ENCODE measurements at regions not wholly inside any gene's neighbourhood (a gene's known extent, or its start where the extent isn't known, plus 50 kb on each side); places are given as distances from the start of the nearest gene placed in this dataset.

GRCh38 chr2:221657806-221658205 lies 85.7 kb upstream of the EPHA4 start:
- Histone ChIP-seq H3K27ac (no peak overlapping the region), H3K9me3 (no peaks in the 10 kb centered on the region), H3K36me3 (no peaks in the 10 kb centered on the region), H3K27me3 (no peaks in the 10 kb centered on the region), H3K4me3 (no peak overlapping the region), H3K4me1 (no peaks in the 10 kb centered on the region)
- DNase-seq = no peak
- TF ChIP-seq CTCF (IDR thresholded peaks at IDR 0.05) (no peak), POLR2A (IDR thresholded peaks at IDR 0.05) (no peak)
- intact Hi-C loops (cut with DNase I; ENCODE audit: low total_unique reads) = no loop called here

- H3K27me3 ChIP-seq = no peaks in the 10 kb centered on the region
- H3K36me3 ChIP-seq = no peaks in the 10 kb centered on the region
- no peak for DNase-seq
- no peaks in the 10 kb centered on the region for H3K4me1 ChIP-seq
- H3K27ac ChIP-seq = no peak overlapping the region
- no peaks in the 10 kb centered on the region for H3K9me3 ChIP-seq
- intact Hi-C loops (cut with DNase I; ENCODE audit: low total_unique reads) = no loop called here
- no peak for TF ChIP-seq POLR2A (IDR thresholded peaks at IDR 0.05)
- no peak for TF ChIP-seq CTCF (IDR thresholded peaks at IDR 0.05)
- no peak overlapping the region for H3K4me3 ChIP-seq
These were observed 83.2 kb upstream of the EPHA4 start for GRCh38 chr2:221655300-221655699.

DNA sequence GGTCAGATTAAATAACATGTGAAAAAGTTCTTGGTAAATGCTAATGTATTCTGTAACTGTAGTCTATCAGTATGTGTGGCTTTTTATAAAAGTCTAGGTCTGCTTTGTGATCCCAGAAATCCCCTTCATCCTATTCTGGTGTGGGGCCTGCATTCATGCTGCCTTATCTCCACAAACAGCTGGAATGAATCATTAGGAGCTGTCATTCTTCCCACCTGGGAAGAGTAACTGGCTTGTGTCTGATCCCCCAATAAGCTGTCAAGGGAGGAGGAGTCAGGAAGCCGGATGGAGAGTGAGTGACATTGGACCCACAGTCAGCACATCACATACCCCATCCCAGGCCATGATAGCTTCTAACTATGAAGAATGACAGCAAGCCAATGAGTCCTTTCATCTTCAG lies 81.1 kb upstream of the EPHA4 start:
- intact Hi-C loops (cut with DNase I; ENCODE audit: low total_unique reads) = no loop called here
- Histone ChIP-seq H3K4me1 (no peaks in the 10 kb centered on the region), H3K27ac (no peak overlapping the region), H3K27me3 (no peaks in the 10 kb centered on the region), H3K4me3 (no peak overlapping the region), H3K36me3 (no peaks in the 10 kb centered on the region), H3K9me3 (no peaks in the 10 kb centered on the region)
- TF ChIP-seq POLR2A (IDR thresholded peaks at IDR 0.05) = no peak
- no peak for TF ChIP-seq CTCF (IDR thresholded peaks at IDR 0.05)
- no peak for DNase-seq

DNA sequence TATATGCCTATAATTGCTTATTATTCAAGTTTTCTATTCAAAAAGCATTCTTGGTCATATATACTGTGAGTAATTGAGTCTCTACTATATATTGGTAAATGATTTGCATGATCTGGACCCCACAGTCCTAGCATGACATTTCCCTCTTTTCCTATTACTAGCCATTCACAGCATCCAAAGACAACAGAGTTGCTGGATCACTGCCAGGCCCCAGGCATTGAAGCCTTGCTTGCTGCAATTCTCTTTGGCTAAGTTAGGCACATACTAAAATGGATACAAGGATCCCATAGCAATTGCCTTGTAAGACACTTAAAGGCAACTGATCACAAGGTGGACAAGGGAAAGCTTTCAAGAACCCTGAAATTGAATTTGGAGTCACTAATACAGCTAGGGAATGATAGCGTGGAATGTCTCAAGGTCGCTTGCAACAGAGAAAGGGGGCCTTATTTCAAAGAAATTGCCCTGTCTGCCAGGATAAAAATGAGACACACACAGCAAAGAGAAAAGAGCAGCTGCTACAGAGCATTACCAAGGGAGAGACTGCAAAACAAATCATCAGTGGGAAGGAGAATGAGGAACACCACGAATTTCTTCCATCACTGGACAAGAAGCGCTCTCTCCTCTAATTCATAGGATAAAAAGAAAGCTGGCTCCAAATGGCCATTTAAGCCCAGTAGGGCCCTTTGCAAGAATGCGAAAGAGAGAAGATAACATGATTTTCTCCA lies 77.1 kb upstream of the EPHA4 start:
- no peaks in the 10 kb centered on the region for H3K9me3 ChIP-seq
- no peak for DNase-seq
- H3K27me3 ChIP-seq = no peaks in the 10 kb centered on the region
- no peaks in the 10 kb centered on the region for H3K4me1 ChIP-seq
- H3K36me3 ChIP-seq = no peaks in the 10 kb centered on the region
- no peak for TF ChIP-seq POLR2A (IDR thresholded peaks at IDR 0.05)
- TF ChIP-seq CTCF (IDR thresholded peaks at IDR 0.05) = no peak
- no peak overlapping the region for H3K4me3 ChIP-seq
- no peak overlapping the region for H3K27ac ChIP-seq
- intact Hi-C loops (cut with DNase I; ENCODE audit: low total_unique reads) = no loop called here

DNA sequence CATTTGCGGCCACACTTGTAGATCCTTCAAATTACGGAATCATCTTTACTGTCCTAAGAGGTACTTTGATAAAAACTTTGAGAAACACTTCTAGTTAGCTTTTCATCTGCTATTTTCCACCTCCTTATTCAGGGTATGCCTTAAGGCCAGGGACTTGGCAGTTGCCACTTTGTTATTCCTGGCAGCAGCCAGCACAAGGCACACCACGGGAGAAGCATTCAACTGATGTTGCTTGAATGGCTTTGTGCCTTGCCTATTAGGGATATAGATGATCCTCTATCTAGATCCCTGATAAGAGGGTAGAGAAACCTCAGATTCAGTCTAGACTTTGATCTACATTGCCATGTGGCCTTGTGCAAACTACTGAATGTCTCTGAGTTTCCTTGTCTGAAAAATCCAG lies 70.3 kb upstream of the EPHA4 start:
- H3K36me3 ChIP-seq = no peaks in the 10 kb centered on the region
- H3K27ac ChIP-seq = no peak overlapping the region
- H3K4me1 ChIP-seq = no peaks in the 10 kb centered on the region
- no peaks in the 10 kb centered on the region for H3K27me3 ChIP-seq
- H3K4me3 ChIP-seq = no peak overlapping the region
- TF ChIP-seq CTCF (IDR thresholded peaks at IDR 0.05) = no peak
- TF ChIP-seq POLR2A (IDR thresholded peaks at IDR 0.05) = no peak
- intact Hi-C loops (cut with DNase I; ENCODE audit: low total_unique reads) = no loop called here
- DNase-seq = no peak
- no peaks in the 10 kb centered on the region for H3K9me3 ChIP-seq

Measured in uterus (tissue), 3 donors.